SJCRH30 (cell line): ENCODE measurements at regions not wholly inside any gene's neighbourhood (a gene's known extent, or its start where the extent isn't known, plus 50 kb on each side); places are given as distances from the start of the nearest gene placed in this dataset.

ENCODE experiments used
- DNase-seq, 2 experiments: peaks; one replicate each; pipeline ENCODE4 v3.0.0-alpha.2; 2015 to 2020
- H3K27ac ChIP-seq: fragments of 250-450 bp; sonication (Bioruptor Pico); 2 replicates; pipeline ENCODE4 v1.5.1; 2020; ENCODE audit warnings: mild to moderate bottlenecking, moderate library complexity
- H3K27me3 ChIP-seq: fragments of 250-450 bp; sonication (Bioruptor Pico); 2 replicates; pipeline ENCODE4 v1.5.1; 2020; ENCODE audit warnings: mild to moderate bottlenecking, moderate library complexity
- H3K36me3 ChIP-seq: fragments of 250-450 bp; sonication (Bioruptor Pico); 2 replicates; pipeline ENCODE4 v1.5.1; 2020; ENCODE audit warnings: mild to moderate bottlenecking, moderate library complexity
- H3K4me1 ChIP-seq: fragments of 250-450 bp; sonication (Bioruptor Pico); 2 replicates; pipeline ENCODE4 v1.5.1; 2020; ENCODE audit warnings: mild to moderate bottlenecking, moderate library complexity
- H3K4me3 ChIP-seq: fragments of 250-450 bp; sonication (Bioruptor Pico); 2 replicates; pipeline ENCODE4 v1.5.1; 2020; ENCODE audit warnings: mild to moderate bottlenecking, moderate library complexity
- H3K9me3 ChIP-seq: fragments of 250-450 bp; sonication (Bioruptor Pico); replicated peaks from 2 replicates; pipeline ENCODE4 v1.5.1; 2020; ENCODE audit warnings: mild to moderate bottlenecking, moderate library complexity

GRCh38 chr6:167654389-167654788 lies 172.3 kb upstream of the AFDN start:
- H3K9me3 ChIP-seq, result no peaks in the 10 kb centered on the region
- no peak overlapping the region for H3K4me3 ChIP-seq
- no peak overlapping the region for H3K27ac ChIP-seq

GRCh38 chr6:167655174-167655821 lies 171.4 kb upstream of the AFDN start:
- peaks cover 3% of the 10 kb centered on the region; the same call in 1 of the 2 replicates for H3K4me1 ChIP-seq
- no peak overlapping the region for H3K4me3 ChIP-seq
- H3K9me3 ChIP-seq, result no peaks in the 10 kb centered on the region
- no peak overlapping the region for H3K27ac ChIP-seq
- H3K27me3 ChIP-seq, result no peaks in the 10 kb centered on the region
- no peak for DNase-seq
- H3K36me3 ChIP-seq, result no peaks in the 10 kb centered on the region

More at GRCh38 chr6:167654389-167654788, 172.3 kb upstream of the AFDN start:
- DNase-seq, result no peak
- H3K4me1 ChIP-seq, result peaks cover 4% of the 10 kb centered on the region; the same call in 1 of the 2 replicates
- no peaks in the 10 kb centered on the region for H3K27me3 ChIP-seq
- H3K36me3 ChIP-seq, result no peaks in the 10 kb centered on the region

DNA sequence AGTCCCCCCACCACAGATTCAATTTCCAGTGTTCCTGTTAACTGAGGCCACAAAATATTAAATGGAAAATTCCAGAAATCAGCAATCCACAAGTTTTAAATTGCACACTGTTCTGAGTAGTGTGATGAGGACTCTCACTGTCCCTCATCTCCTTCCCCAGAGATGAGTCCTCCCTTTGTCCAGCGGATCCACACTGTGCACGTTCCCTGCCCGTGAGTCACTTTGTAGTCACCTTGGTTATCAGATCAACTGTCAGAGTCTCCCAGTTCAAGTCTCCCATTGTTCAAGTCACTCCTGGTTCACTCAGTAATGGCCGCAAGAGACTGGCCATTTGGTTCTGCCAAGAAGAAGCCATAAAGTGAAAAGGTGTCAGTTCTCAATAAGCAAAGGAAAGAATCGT lies 168.6 kb upstream of the AFDN start:
- Histone ChIP-seq H3K27ac (no peak overlapping the region), H3K4me1 (no peaks in the 10 kb centered on the region), H3K4me3 (no peak overlapping the region), H3K9me3 (no peaks in the 10 kb centered on the region), H3K27me3 (no peaks in the 10 kb centered on the region), H3K36me3 (no peaks in the 10 kb centered on the region)
- no peak for DNase-seq

DNA sequence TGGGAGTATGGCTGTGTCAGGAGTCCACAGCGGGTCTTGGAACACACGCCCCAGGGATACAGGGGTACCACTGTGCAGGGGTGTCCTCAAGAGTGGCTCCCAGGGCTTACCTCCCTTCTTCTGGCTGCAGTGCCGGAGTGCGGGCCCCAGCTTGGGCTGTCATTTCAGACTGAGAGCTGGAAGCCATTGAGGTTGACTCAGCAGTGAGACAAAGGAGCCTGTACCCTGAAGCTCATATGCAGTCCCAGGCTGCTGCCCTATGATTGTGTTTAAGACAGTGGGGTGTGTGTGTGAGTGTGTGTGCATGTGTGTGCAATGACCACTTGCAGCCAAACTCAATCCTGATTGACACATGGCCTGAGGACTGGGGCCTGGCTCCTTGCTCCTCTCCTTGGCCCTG lies 167.7 kb upstream of the AFDN start:
- no peaks in the 10 kb centered on the region for H3K36me3 ChIP-seq
- no peak for DNase-seq
- no peaks in the 10 kb centered on the region for H3K27me3 ChIP-seq
- no peak overlapping the region for H3K27ac ChIP-seq
- no peaks in the 10 kb centered on the region for H3K9me3 ChIP-seq
- H3K4me1 ChIP-seq, result no peaks in the 10 kb centered on the region
- no peak overlapping the region for H3K4me3 ChIP-seq

DNA sequence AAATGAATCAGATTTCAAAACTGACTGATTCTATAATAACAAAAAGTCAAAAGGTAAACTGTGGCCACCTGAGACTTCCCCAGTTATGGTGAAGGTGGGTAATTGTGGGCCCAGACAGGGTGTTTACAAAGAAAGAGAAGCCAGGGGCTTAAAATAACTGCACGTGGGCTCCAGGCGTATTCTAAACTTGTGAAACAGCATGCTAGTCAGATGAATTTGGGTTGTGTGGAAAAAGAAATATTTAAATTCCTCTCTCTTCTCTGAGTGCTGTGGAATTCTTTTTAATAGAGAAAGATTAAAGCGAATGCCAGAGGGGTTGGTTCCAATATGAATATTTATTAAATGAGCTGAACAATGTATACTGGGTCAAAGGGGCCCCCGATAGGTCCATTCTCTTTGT lies 166.3 kb upstream of the AFDN start:
- no peak for DNase-seq
- H3K36me3 ChIP-seq, result no peaks in the 10 kb centered on the region

DNA sequence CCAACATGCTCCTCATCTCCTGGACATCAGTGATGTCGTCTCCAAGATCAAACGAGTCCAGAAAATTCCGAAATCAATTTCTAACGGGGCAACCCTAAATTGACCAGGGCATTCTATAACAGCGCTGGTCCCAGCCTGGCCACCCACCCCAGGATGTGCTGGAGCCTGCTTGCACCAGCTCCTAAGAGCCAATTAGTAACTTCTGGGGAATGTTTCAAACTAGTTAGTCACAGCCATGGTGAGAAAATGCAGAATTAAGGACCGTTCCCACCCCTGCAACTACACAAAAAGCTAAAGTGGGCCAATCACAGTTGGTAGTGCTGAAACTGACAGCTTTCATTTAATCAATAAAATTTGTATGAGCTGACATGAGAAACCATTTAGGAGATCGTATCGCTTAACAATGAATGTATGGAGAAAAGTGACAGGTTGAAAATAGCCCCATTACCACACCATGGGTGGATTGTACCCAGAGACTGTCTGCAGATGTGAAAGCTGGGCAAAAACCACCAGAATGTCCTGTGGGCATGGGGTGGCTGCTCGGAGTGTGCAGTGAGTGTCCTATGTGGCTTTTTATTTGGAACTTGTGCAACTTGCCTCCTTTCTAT lies 165.7 kb upstream of the AFDN start:
- DNase-seq, result no peak
- Histone ChIP-seq H3K4me1 (no peaks in the 10 kb centered on the region), H3K27me3 (no peaks in the 10 kb centered on the region), H3K9me3 (no peaks in the 10 kb centered on the region), H3K36me3 (no peaks in the 10 kb centered on the region), H3K27ac (no peak overlapping the region), H3K4me3 (no peak overlapping the region)

More for the DNA sequence above, 166.3 kb upstream of the AFDN start:
- H3K27me3 ChIP-seq, result no peaks in the 10 kb centered on the region
- no peaks in the 10 kb centered on the region for H3K9me3 ChIP-seq
- no peak overlapping the region for H3K4me3 ChIP-seq
- no peak overlapping the region for H3K27ac ChIP-seq
- H3K4me1 ChIP-seq, result no peaks in the 10 kb centered on the region

GRCh38 chr6:167661552-167662044 lies 165.1 kb upstream of the AFDN start:
- H3K27ac ChIP-seq, result no peak overlapping the region
- no peaks in the 10 kb centered on the region for H3K27me3 ChIP-seq
- no peak overlapping the region for H3K4me3 ChIP-seq
- no peaks in the 10 kb centered on the region for H3K36me3 ChIP-seq
- no peaks in the 10 kb centered on the region for H3K9me3 ChIP-seq
- no peaks in the 10 kb centered on the region for H3K4me1 ChIP-seq
- no peak for DNase-seq

- no peaks in the 10 kb centered on the region for H3K9me3 ChIP-seq
Observed at GRCh38 chr6:167662075-167662880, 164.4 kb upstream of the AFDN start.

GRCh38 chr6:167662881-167663205 lies 163.9 kb upstream of the AFDN start:
- Histone ChIP-seq H3K4me1 (no peaks in the 10 kb centered on the region), H3K27ac (no peak overlapping the region), H3K27me3 (no peaks in the 10 kb centered on the region), H3K9me3 (no peaks in the 10 kb centered on the region), H3K36me3 (no peaks in the 10 kb centered on the region), H3K4me3 (no peak overlapping the region)
- DNase-seq, result no peak

More at GRCh38 chr6:167662075-167662880, 164.4 kb upstream of the AFDN start:
- H3K4me3 ChIP-seq, result no peak overlapping the region
- H3K36me3 ChIP-seq, result no peaks in the 10 kb centered on the region
- no peaks in the 10 kb centered on the region for H3K27me3 ChIP-seq
- DNase-seq, result no peak
- H3K27ac ChIP-seq, result no peak overlapping the region
- no peaks in the 10 kb centered on the region for H3K4me1 ChIP-seq

- Histone ChIP-seq H3K9me3 (no peaks in the 10 kb centered on the region), H3K27me3 (no peaks in the 10 kb centered on the region)
- no peak for DNase-seq
Observed at GRCh38 chr6:167663316-167663715, 163.4 kb upstream of the AFDN start.

GRCh38 chr6:167663784-167664443 lies 162.8 kb upstream of the AFDN start:
- DNase-seq, result no peak
- no peaks in the 10 kb centered on the region for H3K4me1 ChIP-seq
- H3K27me3 ChIP-seq, result no peaks in the 10 kb centered on the region
- H3K36me3 ChIP-seq, result no peaks in the 10 kb centered on the region
- no peak overlapping the region for H3K4me3 ChIP-seq
- H3K9me3 ChIP-seq, result no peaks in the 10 kb centered on the region
- no peak overlapping the region for H3K27ac ChIP-seq

More at GRCh38 chr6:167663316-167663715, 163.4 kb upstream of the AFDN start:
- Histone ChIP-seq H3K4me1 (no peaks in the 10 kb centered on the region), H3K36me3 (no peaks in the 10 kb centered on the region), H3K27ac (no peak overlapping the region), H3K4me3 (no peak overlapping the region)

DNA sequence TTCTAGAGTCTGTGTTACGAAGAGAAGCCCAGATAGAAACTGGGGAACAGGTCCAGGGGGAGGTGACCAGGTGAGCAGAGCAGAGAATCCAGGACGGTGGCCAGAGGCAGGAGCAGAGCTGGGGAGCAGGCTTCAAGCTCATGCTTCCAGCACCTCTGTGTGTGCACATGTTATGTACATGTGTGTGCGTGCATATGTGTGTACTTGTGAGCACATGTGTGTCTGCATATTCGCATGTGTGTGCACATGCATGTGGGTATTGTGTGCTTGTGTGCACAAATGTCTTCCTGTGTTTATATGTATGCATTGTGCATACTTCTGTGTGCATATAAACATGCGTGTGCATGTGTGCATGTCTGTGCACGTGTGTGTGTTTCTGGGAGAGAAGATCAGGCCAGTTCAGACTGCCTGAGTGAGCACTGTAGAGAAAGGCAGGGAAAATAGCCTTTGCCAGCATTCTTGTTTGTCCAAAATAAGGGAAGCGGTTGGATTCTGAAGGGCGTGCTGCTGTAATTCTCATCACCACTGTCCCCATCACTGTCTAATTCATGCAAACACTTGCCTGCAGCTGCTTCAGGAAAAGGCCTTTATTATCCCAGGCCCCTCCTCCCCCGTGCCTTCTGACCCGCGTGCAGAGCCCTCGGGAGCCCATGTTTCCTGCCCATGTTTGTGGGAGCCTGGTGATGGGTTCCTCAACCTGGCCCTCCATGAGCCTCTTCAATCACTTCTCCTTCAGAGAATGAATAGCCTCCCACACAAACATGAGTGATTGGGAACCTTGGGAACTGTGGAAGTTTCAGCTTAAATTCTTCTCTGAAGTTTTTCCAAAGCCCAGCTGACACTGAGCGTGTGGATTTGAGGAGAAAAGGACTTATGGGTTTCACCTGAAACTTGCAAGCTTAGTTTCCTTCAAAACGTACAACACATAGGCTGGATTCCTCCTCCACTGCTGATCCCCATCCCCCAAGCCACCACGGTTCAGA lies 161.7 kb upstream of the AFDN start:
- H3K9me3 ChIP-seq, result no peaks in the 10 kb centered on the region

GRCh38 chr6:167665698-167666330 lies 160.9 kb upstream of the AFDN start:
- Histone ChIP-seq H3K27me3 (no peaks in the 10 kb centered on the region), H3K36me3 (no peaks in the 10 kb centered on the region), H3K9me3 (no peaks in the 10 kb centered on the region), H3K27ac (no peak overlapping the region), H3K4me1 (no peaks in the 10 kb centered on the region), H3K4me3 (no peak overlapping the region)
- no peak for DNase-seq

More for the DNA sequence above, 161.7 kb upstream of the AFDN start:
- no peak for DNase-seq
- no peaks in the 10 kb centered on the region for H3K4me1 ChIP-seq
- no peaks in the 10 kb centered on the region for H3K36me3 ChIP-seq
- no peaks in the 10 kb centered on the region for H3K27me3 ChIP-seq
- no peak overlapping the region for H3K27ac ChIP-seq
- no peak overlapping the region for H3K4me3 ChIP-seq
